Activated T-cell treated with anti-CD3 and anti-CD28 coated beads, Interleukin-2, amount 50 U/mL, for 24 hours (primary cell): ENCODE measurements at regions not wholly inside any gene's neighbourhood (a gene's known extent, or its start where the extent isn't known, plus 50 kb on each side); places are given as distances from the start of the nearest gene placed in this dataset.
"Not testable (repeated sequence)": the region's sequence is repeated elsewhere in the genome, so short reads cannot be mapped to it uniquely, and the experiment has no call there.

Source experiments
- DNase-seq: peaks from one replicate; pipeline ENCODE4 v3.0.0-alpha.2; 2020
- H3K27ac Mint-ChIP-seq: 2 replicates; pipeline ENCODE4 v1.8.0; 2020; ENCODE audit warnings: mild to moderate bottlenecking, mixed read lengths
- H3K27me3 Mint-ChIP-seq: 2 replicates; pipeline ENCODE4 v1.8.0; 2020; ENCODE audit warnings: mixed read lengths
- H3K36me3 Mint-ChIP-seq: 2 replicates; pipeline ENCODE4 v1.8.0; 2020; ENCODE audit warnings: low read depth, mixed read lengths
- H3K4me1 Mint-ChIP-seq: 2 replicates; pipeline ENCODE4 v1.8.0; 2020; ENCODE audit warnings: low read depth, mixed read lengths
- H3K4me3 Mint-ChIP-seq: 2 replicates; pipeline ENCODE4 v1.8.0; 2020; ENCODE audit warnings: mild to moderate bottlenecking, moderate library complexity, mixed read lengths
- H3K9me3 Mint-ChIP-seq: 2 replicates; pipeline ENCODE4 v1.8.0; 2020; ENCODE audit warnings: mixed read lengths

DNA sequence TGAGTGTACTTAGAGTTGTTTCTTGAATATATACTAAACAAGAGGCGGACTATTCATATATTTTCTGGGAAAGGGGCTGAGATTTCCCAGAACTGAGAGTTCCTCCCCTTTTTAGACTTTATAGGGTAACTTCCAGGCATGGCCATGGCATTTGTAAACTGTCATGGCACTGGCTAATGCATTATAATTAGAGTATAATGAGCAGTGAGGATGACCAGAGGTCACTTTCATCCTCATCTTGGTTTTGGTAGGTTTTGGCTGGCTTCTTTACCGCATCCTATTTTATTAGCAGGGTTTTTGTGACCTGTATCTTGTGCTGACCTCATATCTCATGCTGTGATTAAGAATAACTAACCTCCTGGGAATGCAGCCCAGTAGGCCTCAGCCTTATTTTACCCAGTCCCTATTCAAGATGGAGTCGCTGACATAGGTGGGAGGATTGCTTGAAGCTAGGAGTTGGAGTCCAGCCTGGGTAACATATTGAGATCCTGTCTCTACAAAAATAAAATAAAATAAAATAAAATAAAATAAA is 91.4 kb downstream of the MOBP start:
- Mint-ChIP-seq H3K36me3 (no peaks in the 10 kb centered on the region), H3K27me3 (peaks cover 7% of the 10 kb centered on the region), H3K27ac (no peak overlapping the region), H3K4me1 (no peaks in the 10 kb centered on the region), H3K9me3 (peaks cover under 1% of the 10 kb centered on the region), H3K4me3 (no peak overlapping the region)
- DNase-seq, result no peak

DNA sequence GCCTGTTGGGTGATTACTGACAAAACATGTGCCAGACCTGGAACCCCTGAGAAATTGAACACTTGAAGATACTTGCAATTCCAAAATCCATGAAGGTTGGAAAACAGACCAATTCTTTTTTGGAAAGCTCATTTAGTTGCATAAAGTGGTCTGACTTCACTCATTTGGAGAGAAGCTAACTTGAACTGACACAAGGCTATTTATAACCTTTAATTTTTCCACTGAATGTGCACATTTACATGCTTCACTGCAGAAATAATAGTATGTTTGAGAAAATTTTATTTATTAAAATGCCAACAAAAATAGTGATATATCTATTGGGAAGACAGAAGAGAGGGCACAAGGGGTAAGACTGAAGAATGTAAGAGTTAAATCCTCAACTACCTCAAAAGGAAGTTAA is 92.1 kb downstream of the MOBP start:
- Mint-ChIP-seq H3K9me3 (no peaks in the 10 kb centered on the region), H3K4me1 (no peaks in the 10 kb centered on the region), H3K36me3 (no peaks in the 10 kb centered on the region), H3K27me3 (peaks cover 6% of the 10 kb centered on the region), H3K4me3 (no peak overlapping the region), H3K27ac (no peak overlapping the region)
- no peak for DNase-seq

GRCh38 chr3:39568508-39568907 is 101.0 kb downstream of the MOBP start:
- H3K9me3 Mint-ChIP-seq, result no peaks in the 10 kb centered on the region
- H3K4me1 Mint-ChIP-seq, result no peaks in the 10 kb centered on the region
- DNase-seq, result no peak
- no peak overlapping the region for H3K4me3 Mint-ChIP-seq
- H3K36me3 Mint-ChIP-seq, result no peaks in the 10 kb centered on the region
- peaks cover 5% of the 10 kb centered on the region for H3K27me3 Mint-ChIP-seq
- no peak overlapping the region for H3K27ac Mint-ChIP-seq

DNA sequence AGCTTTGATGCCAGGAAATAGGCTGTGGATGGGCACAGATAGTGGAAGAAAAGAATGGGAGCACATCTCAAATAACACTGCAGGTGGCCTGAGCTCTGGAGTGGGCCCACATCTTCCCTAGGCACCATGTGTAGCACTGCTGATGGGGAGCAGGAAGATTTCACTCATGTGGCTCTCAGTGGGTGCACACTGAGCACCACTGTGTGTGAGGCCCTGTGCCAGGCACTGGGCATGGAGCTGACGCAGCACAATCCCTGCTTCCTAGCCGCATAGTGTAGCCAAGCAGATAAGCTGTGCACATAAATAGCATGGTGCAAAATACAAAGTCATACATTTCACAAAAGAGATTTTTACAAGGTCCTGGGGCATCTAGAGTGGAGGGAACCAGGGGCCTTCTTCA is 101.6 kb downstream of the MOBP start:
- Mint-ChIP-seq H3K36me3 (no peaks in the 10 kb centered on the region), H3K9me3 (no peaks in the 10 kb centered on the region), H3K4me3 (no peak overlapping the region), H3K27me3 (peaks cover 5% of the 10 kb centered on the region), H3K4me1 (no peaks in the 10 kb centered on the region), H3K27ac (no peak overlapping the region)
- DNase-seq, result no peak

DNA sequence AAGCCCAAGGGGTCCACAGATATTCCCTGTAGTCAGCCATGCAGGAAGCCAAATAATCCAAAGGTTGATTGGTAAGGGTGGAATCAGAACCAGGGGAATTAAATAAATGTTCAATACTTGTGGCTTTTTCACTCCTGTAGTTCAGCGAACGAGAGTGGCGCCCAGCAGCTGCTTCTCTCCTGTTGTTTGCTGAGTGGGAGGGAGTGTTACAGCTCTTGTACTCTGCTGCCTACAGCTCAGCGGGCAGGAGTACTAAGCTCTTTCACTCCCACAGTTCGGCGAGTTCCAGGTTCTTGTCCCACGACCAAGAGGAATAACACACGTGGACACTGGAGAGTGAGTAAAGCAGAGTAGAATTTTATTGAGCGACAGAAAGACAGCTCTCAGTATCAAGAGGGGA is 105.9 kb downstream of the MOBP start:
- no peak for DNase-seq
- Mint-ChIP-seq H3K4me3 (no peak overlapping the region), H3K4me1 (no peaks in the 10 kb centered on the region), H3K9me3 (no peaks in the 10 kb centered on the region), H3K27me3 (peaks cover 3% of the 10 kb centered on the region), H3K27ac (no peak overlapping the region), H3K36me3 (no peaks in the 10 kb centered on the region)

- no peaks in the 10 kb centered on the region for H3K36me3 Mint-ChIP-seq
- peaks cover 10% of the 10 kb centered on the region for H3K27me3 Mint-ChIP-seq
- no peak overlapping the region for H3K4me3 Mint-ChIP-seq
- no peak for DNase-seq
- no peaks in the 10 kb centered on the region for H3K4me1 Mint-ChIP-seq
- H3K9me3 Mint-ChIP-seq, result no peaks in the 10 kb centered on the region
- no peak overlapping the region for H3K27ac Mint-ChIP-seq
Observed at GRCh38 chr3:39577541-39577940, 110.1 kb downstream of the MOBP start.

GRCh38 chr3:39586215-39586614 is 118.7 kb downstream of the MOBP start:
- H3K9me3 Mint-ChIP-seq, H3K27me3 Mint-ChIP-seq, H3K27ac Mint-ChIP-seq, H3K4me1 Mint-ChIP-seq, DNase-seq, H3K36me3 Mint-ChIP-seq, H3K4me3 Mint-ChIP-seq: not testable (repeated sequence)

GRCh38 chr3:39587113-39587512 is 119.6 kb downstream of the MOBP start:
- H3K27me3 Mint-ChIP-seq, result no peaks in the 10 kb centered on the region

GRCh38 chr3:39590806-39591205 is 123.3 kb downstream of the MOBP start:
- Mint-ChIP-seq H3K27me3 (no peaks in the 10 kb centered on the region), H3K27ac (no peak overlapping the region), H3K36me3 (no peaks in the 10 kb centered on the region), H3K4me3 (no peak overlapping the region), H3K9me3 (no peaks in the 10 kb centered on the region), H3K4me1 (no peaks in the 10 kb centered on the region)
- DNase-seq, result no peak

More at GRCh38 chr3:39587113-39587512, 119.6 kb downstream of the MOBP start:
- H3K4me3 Mint-ChIP-seq, result no peak overlapping the region
- H3K27ac Mint-ChIP-seq, result no peak overlapping the region
- no peaks in the 10 kb centered on the region for H3K4me1 Mint-ChIP-seq
- no peaks in the 10 kb centered on the region for H3K36me3 Mint-ChIP-seq
- DNase-seq, result no peak
- H3K9me3 Mint-ChIP-seq, result peaks cover 2% of the 10 kb centered on the region

DNA sequence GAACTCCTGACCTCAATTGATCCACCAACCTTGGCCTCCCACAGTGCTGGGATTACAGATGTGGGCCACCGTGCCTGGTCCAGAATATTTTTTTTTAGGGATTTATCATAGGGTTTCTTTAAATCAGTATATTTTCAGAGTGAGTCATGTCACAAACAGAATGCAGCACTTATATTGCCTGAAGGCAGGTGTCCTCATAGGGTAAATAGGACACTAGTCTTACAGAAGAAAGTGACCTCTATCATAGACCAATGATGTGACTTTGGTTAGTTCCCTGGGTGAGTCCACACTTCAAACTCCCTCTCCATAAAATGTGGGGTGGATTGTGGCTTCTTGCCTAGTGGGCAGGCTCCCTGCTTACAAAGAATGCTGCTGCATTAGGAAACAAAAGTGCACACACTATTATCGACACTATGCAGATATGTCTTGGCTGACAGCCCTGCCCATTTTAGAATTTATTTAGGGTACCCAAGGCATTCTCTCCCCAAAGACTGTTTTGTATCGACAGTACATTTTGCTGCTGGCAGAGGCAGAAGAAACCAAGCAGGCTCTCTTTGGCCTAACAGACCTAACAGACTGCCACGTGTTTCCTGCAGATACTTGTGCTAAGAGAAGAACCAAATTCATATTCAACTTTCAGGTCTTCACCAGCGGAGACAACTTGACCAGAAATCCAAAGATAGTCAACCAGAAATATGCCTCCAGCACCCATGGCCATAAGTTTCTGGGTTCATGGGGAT is 125.0 kb downstream of the MOBP start:
- no peaks in the 10 kb centered on the region for H3K4me1 Mint-ChIP-seq
- no peaks in the 10 kb centered on the region for H3K27me3 Mint-ChIP-seq
- H3K4me3 Mint-ChIP-seq, result no peak overlapping the region
- no peak for DNase-seq
- no peaks in the 10 kb centered on the region for H3K36me3 Mint-ChIP-seq
- no peak overlapping the region for H3K27ac Mint-ChIP-seq
- H3K9me3 Mint-ChIP-seq, result no peaks in the 10 kb centered on the region

- Mint-ChIP-seq H3K4me3 (no peak overlapping the region), H3K27ac (no peak overlapping the region), H3K9me3 (no peaks in the 10 kb centered on the region), H3K36me3 (no peaks in the 10 kb centered on the region), H3K27me3 (no peaks in the 10 kb centered on the region), H3K4me1 (no peaks in the 10 kb centered on the region)
- DNase-seq, result no peak
Observed at GRCh38 chr3:39593341-39593740, 125.9 kb downstream of the MOBP start.

DNA sequence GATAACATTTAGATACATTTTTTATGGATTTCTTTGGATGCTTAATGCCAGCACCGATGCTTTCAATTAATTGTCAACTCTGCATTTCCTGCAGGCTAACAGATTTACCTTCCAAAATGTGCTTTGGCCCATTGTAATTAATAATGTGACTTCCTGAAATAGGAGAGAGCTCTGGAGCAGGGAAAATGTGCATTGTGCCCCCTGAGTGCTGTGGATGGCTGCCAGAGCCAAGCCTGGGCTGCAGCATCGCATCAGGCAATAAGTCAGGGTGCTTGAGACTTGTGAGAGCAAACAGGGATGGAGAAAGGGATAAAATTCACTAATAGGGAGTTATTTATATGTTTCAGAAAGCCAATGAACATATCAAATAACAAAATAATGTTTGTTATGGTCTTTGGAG is 133.8 kb downstream of the MOBP start:
- H3K36me3 Mint-ChIP-seq, result no peaks in the 10 kb centered on the region
- peaks cover 6% of the 10 kb centered on the region for H3K27me3 Mint-ChIP-seq
- H3K4me3 Mint-ChIP-seq, result no peak overlapping the region
- DNase-seq, result no peak
- no peak overlapping the region for H3K27ac Mint-ChIP-seq
- H3K4me1 Mint-ChIP-seq, result no peaks in the 10 kb centered on the region
- H3K9me3 Mint-ChIP-seq, result no peaks in the 10 kb centered on the region

GRCh38 chr3:39605837-39606236 is 138.4 kb downstream of the MOBP start:
- Mint-ChIP-seq H3K27me3 (peaks cover 24% of the 10 kb centered on the region), H3K4me1 (no peaks in the 10 kb centered on the region), H3K9me3 (no peaks in the 10 kb centered on the region), H3K27ac (no peak overlapping the region), H3K36me3 (no peaks in the 10 kb centered on the region), H3K4me3 (no peak overlapping the region)
- no peak for DNase-seq

DNA sequence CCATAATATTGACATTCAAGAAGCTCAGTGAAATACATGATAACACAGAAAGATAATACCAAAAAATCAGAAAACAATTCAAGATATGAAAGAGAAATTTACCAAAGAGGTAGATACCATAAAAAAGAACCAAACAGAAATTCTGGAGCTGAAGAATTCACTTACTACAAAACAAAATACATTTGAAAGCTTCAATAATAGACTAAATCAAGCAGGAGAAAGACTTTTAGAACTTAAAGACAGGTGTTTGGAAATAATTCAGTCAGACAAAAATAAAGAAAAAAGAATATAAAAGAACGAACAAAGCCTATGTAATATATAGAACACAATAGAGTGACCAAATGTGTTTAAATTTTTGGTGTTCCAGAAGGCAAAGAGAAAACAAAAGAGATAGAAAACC is 158.7 kb downstream of the MOBP start:
- no peaks in the 10 kb centered on the region for H3K27me3 Mint-ChIP-seq
- no peak for DNase-seq
- H3K27ac Mint-ChIP-seq, result no peak overlapping the region
- no peak overlapping the region for H3K4me3 Mint-ChIP-seq
- H3K9me3 Mint-ChIP-seq, result peaks cover 14% of the 10 kb centered on the region
- H3K4me1 Mint-ChIP-seq, result no peaks in the 10 kb centered on the region
- H3K36me3 Mint-ChIP-seq, result no peaks in the 10 kb centered on the region

DNA sequence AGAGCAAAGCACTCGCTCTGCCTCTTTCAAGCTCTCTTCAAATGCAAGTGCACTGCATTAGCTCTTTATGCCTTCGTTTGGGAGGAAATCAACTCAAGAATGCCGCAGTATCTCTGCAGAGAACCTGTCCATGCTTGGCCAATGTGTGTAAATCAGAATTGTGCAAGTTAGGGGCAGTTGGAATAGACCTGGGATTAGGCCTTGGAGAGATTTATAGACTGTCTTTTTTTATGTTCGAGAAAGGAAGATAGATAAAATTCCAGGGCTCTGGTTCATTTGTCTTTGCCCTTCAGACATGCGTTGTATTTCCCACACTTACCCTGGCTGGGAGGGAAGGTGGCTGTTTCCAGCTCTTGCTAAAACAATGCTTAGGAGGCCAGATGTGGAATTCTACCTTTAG is 163.7 kb downstream of the MOBP start:
- Mint-ChIP-seq H3K27me3 (no peaks in the 10 kb centered on the region), H3K36me3 (no peaks in the 10 kb centered on the region), H3K4me1 (no peaks in the 10 kb centered on the region), H3K27ac (no peak overlapping the region), H3K4me3 (no peak overlapping the region), H3K9me3 (peaks cover 8% of the 10 kb centered on the region)
- no peak for DNase-seq

- Mint-ChIP-seq H3K9me3 (no peaks in the 10 kb centered on the region), H3K27ac (no peak overlapping the region), H3K36me3 (no peaks in the 10 kb centered on the region), H3K27me3 (peaks cover 13% of the 10 kb centered on the region), H3K4me1 (peaks cover 26% of the 10 kb centered on the region), H3K4me3 (no peak overlapping the region)
- DNase-seq, result no peak
Observed at GRCh38 chr3:39637807-39638206, 170.3 kb downstream of the MOBP start.
